GM19468 (cell line): ENCODE measurements at regions not wholly inside any gene's neighbourhood (a gene's known extent, or its start where the extent isn't known, plus 50 kb on each side); places are given as distances from the start of the nearest gene placed in this dataset.
"Not testable (repeated sequence)": the region's sequence is repeated elsewhere in the genome, so short reads cannot be mapped to it uniquely, and the experiment has no call there.

Experiments
- ATAC-seq: cut with Tn5 transposase; IDR thresholded peaks from one replicate; pipeline ENCODE4 v1.9.1; 2021; ENCODE audit warnings: mild to moderate bottlenecking, moderate library complexity, moderate number of reproducible peaks; ENCODE audit not compliant: unreplicated experiment; ENCODE audit errors: extremely low read depth

- ATAC-seq: no peak
These were observed 1260.6 kb upstream of the ADGRL2 start for GRCh38 chr1:80540149-80540548.

- ATAC-seq: not testable (repeated sequence)
These were observed 1261.4 kb upstream of the ADGRL2 start for GRCh38 chr1:80539298-80539697.

GRCh38 chr1:80536461-80536860 is 1264.3 kb upstream of the ADGRL2 start:
- no peak for ATAC-seq

GRCh38 chr1:80535466-80535865 is 1265.3 kb upstream of the ADGRL2 start:
- ATAC-seq: no peak

- no peak for ATAC-seq
These were observed 1266.0 kb upstream of the ADGRL2 start for GRCh38 chr1:80534606-80535360.

GRCh38 chr1:80533775-80534334 is 1266.9 kb upstream of the ADGRL2 start:
- ATAC-seq: no peak

GRCh38 chr1:80533093-80533492 is 1267.6 kb upstream of the ADGRL2 start:
- no peak for ATAC-seq

- no peak for ATAC-seq
These were observed 1269.6 kb upstream of the ADGRL2 start for GRCh38 chr1:80531182-80531581.

- ATAC-seq: no peak
These were observed 1271.2 kb upstream of the ADGRL2 start for GRCh38 chr1:80529546-80529945.

- ATAC-seq: no peak
These were observed 1276.9 kb upstream of the ADGRL2 start for GRCh38 chr1:80523861-80524260.

- not testable (repeated sequence) for ATAC-seq
These were observed 1277.7 kb upstream of the ADGRL2 start for GRCh38 chr1:80523071-80523470.

GRCh38 chr1:80520949-80521348 is 1279.8 kb upstream of the ADGRL2 start:
- ATAC-seq: no peak

- ATAC-seq: no peak
These were observed 1283.7 kb upstream of the ADGRL2 start for GRCh38 chr1:80517062-80517461.

GRCh38 chr1:80509965-80510522 is 1290.7 kb upstream of the ADGRL2 start:
- ATAC-seq: no peak

- ATAC-seq: no peak
These were observed 1294.5 kb upstream of the ADGRL2 start for GRCh38 chr1:80506216-80506615.

GRCh38 chr1:80498673-80499072 is 1302.1 kb upstream of the ADGRL2 start:
- no peak for ATAC-seq

- ATAC-seq: no peak
These were observed 1304.9 kb upstream of the ADGRL2 start for GRCh38 chr1:80495806-80496205.

- no peak for ATAC-seq
These were observed 1328.6 kb upstream of the ADGRL2 start for GRCh38 chr1:80472145-80472544.

- ATAC-seq: no peak
These were observed 1332.4 kb upstream of the ADGRL2 start for GRCh38 chr1:80468356-80468755.

GRCh38 chr1:80462006-80462405 is 1338.7 kb upstream of the ADGRL2 start:
- no peak for ATAC-seq

GRCh38 chr1:80457409-80457808 is 1343.3 kb upstream of the ADGRL2 start:
- ATAC-seq: no peak

- no peak for ATAC-seq
These were observed 1347.0 kb upstream of the ADGRL2 start for GRCh38 chr1:80453775-80454174.
